Endodermal cell (in vitro differentiated cells): ENCODE measurements at regions not wholly inside any gene's neighbourhood (a gene's known extent, or its start where the extent isn't known, plus 50 kb on each side); places are given as distances from the start of the nearest gene placed in this dataset.

Source experiments
- DNase-seq: peaks from one replicate; pipeline ENCODE4 v3.0.0-alpha.2; 2017
- H3K27ac ChIP-seq: 2 replicates; pipeline ENCODE4 v1.5.1; 2013; ENCODE audit warnings: mild to moderate bottlenecking, low read depth, low read length, moderate library complexity
- H3K27me3 ChIP-seq: 2 replicates; pipeline ENCODE4 v1.6.1; 2013; ENCODE audit warnings: mild to moderate bottlenecking, low read length, moderate library complexity; ENCODE audit not compliant: insufficient read depth, control insufficient read depth, poor library complexity, severe bottlenecking
- H3K36me3 ChIP-seq: 2 replicates; pipeline ENCODE4 v1.7.0; 2013; ENCODE audit warnings: mild to moderate bottlenecking, low read length, moderate library complexity; ENCODE audit not compliant: control insufficient read depth, insufficient read depth
- H3K4me1 ChIP-seq: one replicate; pipeline ENCODE4 v1.7.0; 2013; ENCODE audit warnings: low read length; ENCODE audit not compliant: control insufficient read depth, insufficient read depth
- H3K4me3 ChIP-seq: 2 replicates; pipeline ENCODE4 v1.5.1; 2013; ENCODE audit warnings: mild to moderate bottlenecking, low read length, moderate library complexity
- H3K9ac ChIP-seq: 2 replicates; pipeline ENCODE4 v1.6.1; 2013; ENCODE audit warnings: mild to moderate bottlenecking, low read length, moderate library complexity; ENCODE audit not compliant: poor library complexity, severe bottlenecking; ENCODE audit errors: extremely low read depth
- H3K9me3 ChIP-seq: 2 replicates; pipeline ENCODE4 v1.6.1; 2013; ENCODE audit warnings: mild to moderate bottlenecking, low read length, moderate library complexity; ENCODE audit not compliant: control insufficient read depth
- H3K27ac Mint-ChIP-seq: 2 replicates; pipeline ENCODE4 v1.8.0; 2020; ENCODE audit warnings: mixed read lengths
- H3K27me3 Mint-ChIP-seq: 2 replicates; pipeline ENCODE4 v1.8.0; 2021; ENCODE audit warnings: mild to moderate bottlenecking, mixed read lengths; ENCODE audit not compliant: insufficient read depth
- H3K36me3 Mint-ChIP-seq: 2 replicates; pipeline ENCODE4 v1.8.0; 2020; ENCODE audit warnings: low read depth, mixed read lengths
- H3K4me1 Mint-ChIP-seq: 2 replicates; pipeline ENCODE4 v1.8.0; 2020; ENCODE audit warnings: mixed read lengths
- H3K4me3 Mint-ChIP-seq: 2 replicates; pipeline ENCODE4 v1.8.0; 2020; ENCODE audit warnings: mild to moderate bottlenecking, moderate library complexity, mixed read lengths
- H3K9me3 Mint-ChIP-seq: 2 replicates; pipeline ENCODE4 v1.8.0; 2020; ENCODE audit warnings: mild to moderate bottlenecking, mixed read lengths
- CTCF ChIP-seq: fragments of 200-600 bp; sonication (generic); conservative IDR thresholded peaks from 2 replicates; pipeline ENCODE4 v1.5.0; 2021; ENCODE audit warnings: antibody characterized with exemption, mild to moderate bottlenecking
- WGBS, 2 experiments: methylation state at CpG; one replicate each; pipeline versions ENCODE4 v1.1.5 to v1.1.7; 2013; ENCODE audit warnings: missing lambda C conversion rate in 2 of 2, mixed read lengths in 1 of 2; ENCODE audit not compliant: insufficient coverage in 1 of 2, insufficient read length in 1 of 2; 5-methylcytosine and 5-hydroxymethylcytosine counted together

DNA sequence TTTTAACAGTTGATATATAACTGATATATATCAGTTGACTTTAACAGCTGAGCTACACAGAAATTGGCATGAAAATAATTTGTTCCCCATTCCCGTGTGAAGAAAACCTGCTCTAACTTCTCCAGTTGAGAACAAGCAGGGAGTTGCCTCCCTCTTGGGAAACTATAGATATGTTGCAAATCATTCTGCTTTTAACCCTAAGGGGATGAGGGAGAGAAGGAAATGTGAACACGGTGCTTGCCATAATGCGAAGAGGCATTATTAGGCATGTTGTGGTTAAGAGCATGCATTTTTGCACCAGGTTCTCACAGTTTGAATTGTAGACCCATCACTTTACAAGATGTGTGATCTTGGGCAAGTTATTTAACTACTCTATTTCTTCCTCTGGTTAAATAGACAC, 453.7 kb downstream of the TENT5A start:
- Histone ChIP-seq H3K27me3 (no peaks in the 10 kb centered on the region), H3K27ac (no peak overlapping the region), H3K4me3 (no peak overlapping the region), H3K9me3 (no peaks in the 10 kb centered on the region), H3K9ac (no peak overlapping the region), H3K36me3 (no peaks in the 10 kb centered on the region), H3K4me1 (no peaks in the 10 kb centered on the region)
- H3K27ac Mint-ChIP-seq: no peak overlapping the region
- H3K4me1 Mint-ChIP-seq: no peaks in the 10 kb centered on the region
- H3K27me3 Mint-ChIP-seq: no peaks in the 10 kb centered on the region
- no peak for DNase-seq
- H3K36me3 Mint-ChIP-seq: no peaks in the 10 kb centered on the region
- no peaks in the 10 kb centered on the region for H3K9me3 Mint-ChIP-seq
- no peak overlapping the region for H3K4me3 Mint-ChIP-seq
- no peak for TF ChIP-seq CTCF
- 90 to 97% methylated on average over 2 to 3 of the region's 3 CpGs for WGBS, 2 experiments

- H3K27ac ChIP-seq: no peak overlapping the region
- no peaks in the 10 kb centered on the region for H3K36me3 Mint-ChIP-seq
- no peak overlapping the region for H3K4me3 ChIP-seq
- no peaks in the 10 kb centered on the region for H3K27me3 ChIP-seq
- no peaks in the 10 kb centered on the region for H3K9me3 Mint-ChIP-seq
- H3K9me3 ChIP-seq: no peaks in the 10 kb centered on the region
- TF ChIP-seq CTCF: no peak
- no peaks in the 10 kb centered on the region for H3K4me1 ChIP-seq
- H3K9ac ChIP-seq: no peak overlapping the region
- H3K4me3 Mint-ChIP-seq: no peak overlapping the region
- no peaks in the 10 kb centered on the region for H3K36me3 ChIP-seq
- no peaks in the 10 kb centered on the region for H3K4me1 Mint-ChIP-seq
- H3K27ac Mint-ChIP-seq: no peak overlapping the region
- no peaks in the 10 kb centered on the region for H3K27me3 Mint-ChIP-seq
- DNase-seq: no peak
Measured at GRCh38 chr6:81295310-81295709, 457.2 kb downstream of the TENT5A start.

DNA sequence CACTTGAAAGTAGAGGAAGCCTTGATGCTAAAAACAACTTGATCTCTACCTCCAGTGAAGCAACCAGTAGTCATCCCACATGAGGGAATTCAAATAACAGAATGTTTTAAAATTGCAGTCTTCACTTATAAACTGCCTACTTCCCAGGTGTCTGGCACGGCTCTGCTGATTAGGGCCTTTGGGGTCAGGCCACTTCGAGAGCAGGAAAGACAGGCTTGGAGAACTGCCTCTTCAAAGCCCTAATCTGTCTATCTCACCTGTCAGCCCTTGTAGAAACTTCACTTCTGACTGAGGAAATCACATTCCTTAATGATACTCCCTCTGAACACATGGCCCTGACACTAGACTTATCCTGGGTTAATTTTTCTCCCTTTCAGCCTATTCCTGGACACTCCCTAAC, 458.6 kb downstream of the TENT5A start:
- no peak overlapping the region for H3K27ac ChIP-seq
- no peaks in the 10 kb centered on the region for H3K27me3 ChIP-seq
- DNase-seq: no peak
- no peak overlapping the region for H3K27ac Mint-ChIP-seq
- no peaks in the 10 kb centered on the region for H3K36me3 ChIP-seq
- 86 to 95% methylated on average over 2 of the region's 2 CpGs for WGBS, 2 experiments
- TF ChIP-seq CTCF: no peak
- no peaks in the 10 kb centered on the region for H3K4me1 ChIP-seq
- H3K36me3 Mint-ChIP-seq: no peaks in the 10 kb centered on the region
- H3K4me3 ChIP-seq: no peak overlapping the region
- H3K27me3 Mint-ChIP-seq: no peaks in the 10 kb centered on the region
- H3K9ac ChIP-seq: no peak overlapping the region
- H3K9me3 ChIP-seq: no peaks in the 10 kb centered on the region
- no peak overlapping the region for H3K4me3 Mint-ChIP-seq
- H3K4me1 Mint-ChIP-seq: no peaks in the 10 kb centered on the region
- H3K9me3 Mint-ChIP-seq: no peaks in the 10 kb centered on the region
